CD4-positive, alpha-beta T cell treated with Interleukin-10 for 1 hour (primary cell): ENCODE measurements at regions not wholly inside any gene's neighbourhood (a gene's known extent, or its start where the extent isn't known, plus 50 kb on each side); places are given as distances from the start of the nearest gene placed in this dataset.

Source experiments
- DNase-seq: peaks from one replicate; pipeline ENCODE4 v3.0.0-alpha.2; 2020

- no peak for DNase-seq
These were observed 114.4 kb upstream of the TCERG1L start for GRCh38 chr10:131425752-131426533.

GRCh38 chr10:131426534-131426898, 115.0 kb upstream of the TCERG1L start:
- no peak for DNase-seq

GRCh38 chr10:131427281-131427680, 115.8 kb upstream of the TCERG1L start:
- DNase-seq, result no peak

GRCh38 chr10:131427901-131428300, 116.4 kb upstream of the TCERG1L start:
- no peak for DNase-seq

GRCh38 chr10:131429141-131429540, 117.6 kb upstream of the TCERG1L start:
- DNase-seq, result no peak

GRCh38 chr10:131429942-131430341, 118.4 kb upstream of the TCERG1L start:
- no peak for DNase-seq

- no peak for DNase-seq
These were observed 119.3 kb upstream of the TCERG1L start for GRCh38 chr10:131430716-131431412.

- no peak for DNase-seq
These were observed 120.0 kb upstream of the TCERG1L start for GRCh38 chr10:131431533-131431932.

- DNase-seq, result no peak
These were observed 120.6 kb upstream of the TCERG1L start for GRCh38 chr10:131431978-131432690.

- no peak for DNase-seq
These were observed 122.0 kb upstream of the TCERG1L start for GRCh38 chr10:131433568-131433967.

- no peak for DNase-seq
These were observed 123.7 kb upstream of the TCERG1L start for GRCh38 chr10:131435232-131435631.

- DNase-seq, result no peak
These were observed 124.4 kb upstream of the TCERG1L start for GRCh38 chr10:131435760-131436457.

- no peak for DNase-seq
These were observed 124.9 kb upstream of the TCERG1L start for GRCh38 chr10:131436458-131436857.

- no peak for DNase-seq
These were observed 126.3 kb upstream of the TCERG1L start for GRCh38 chr10:131437556-131438475.

- no peak for DNase-seq
These were observed 127.1 kb upstream of the TCERG1L start for GRCh38 chr10:131438665-131439064.

- DNase-seq, result no peak
These were observed 128.2 kb upstream of the TCERG1L start for GRCh38 chr10:131439705-131440104.

GRCh38 chr10:131440405-131441360, 129.2 kb upstream of the TCERG1L start:
- no peak for DNase-seq

- no peak for DNase-seq
These were observed 130.8 kb upstream of the TCERG1L start for GRCh38 chr10:131442271-131442670.

- DNase-seq, result no peak
These were observed 132.8 kb upstream of the TCERG1L start for GRCh38 chr10:131444286-131444685.

GRCh38 chr10:131444862-131445461, 133.4 kb upstream of the TCERG1L start:
- DNase-seq, result no peak
